HG03159 (cell line): ENCODE measurements at regions not wholly inside any gene's neighbourhood (a gene's known extent, or its start where the extent isn't known, plus 50 kb on each side); places are given as distances from the start of the nearest gene placed in this dataset.

ENCODE experiments used
- ATAC-seq: cut with Tn5 transposase; IDR thresholded peaks from one replicate; pipeline ENCODE4 v1.9.1; 2021; ENCODE audit warnings: mild to moderate bottlenecking, moderate library complexity; ENCODE audit not compliant: unreplicated experiment

DNA sequence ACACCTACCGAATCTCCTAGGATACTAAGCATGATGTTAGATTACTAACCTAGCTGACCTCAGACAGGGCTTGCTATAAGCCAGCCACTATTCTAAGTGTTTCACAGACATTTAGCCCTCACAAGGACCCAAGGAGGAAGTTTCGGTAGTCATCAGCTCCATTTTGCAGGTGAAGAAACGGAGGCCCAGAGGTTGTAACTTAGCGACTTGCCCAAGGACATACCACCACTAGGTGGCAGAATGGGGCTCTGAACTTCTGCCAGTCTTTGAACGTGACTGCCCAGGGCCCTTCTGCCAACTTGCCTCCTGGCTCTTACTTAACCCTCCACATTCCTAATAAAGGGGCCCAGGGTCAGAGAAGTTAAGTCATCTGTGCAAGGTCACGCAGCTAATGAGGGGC, 283.5 kb downstream of the C1orf94 start:
- ATAC-seq, result no peak

DNA sequence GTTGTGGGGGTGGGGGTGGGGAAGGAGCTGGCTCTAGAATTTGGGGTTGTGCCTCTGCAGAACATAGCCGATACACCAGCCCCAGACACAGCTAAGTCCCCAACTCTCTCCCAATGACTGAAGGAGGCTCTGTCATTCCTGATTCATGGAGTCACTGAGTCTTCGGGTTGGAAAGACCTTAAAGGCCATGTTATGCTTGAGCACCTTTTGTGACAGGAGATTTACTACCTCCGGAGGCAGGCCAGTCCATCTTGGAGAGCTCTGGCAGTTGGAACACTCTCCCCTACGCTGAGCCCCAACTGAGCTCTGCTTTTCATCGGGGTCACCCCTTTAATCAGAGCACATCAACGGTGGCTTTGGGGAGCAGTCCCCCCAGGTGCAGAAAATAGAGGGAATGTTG, 284.4 kb upstream of the GJB5 start:
- ATAC-seq, result no peak

DNA sequence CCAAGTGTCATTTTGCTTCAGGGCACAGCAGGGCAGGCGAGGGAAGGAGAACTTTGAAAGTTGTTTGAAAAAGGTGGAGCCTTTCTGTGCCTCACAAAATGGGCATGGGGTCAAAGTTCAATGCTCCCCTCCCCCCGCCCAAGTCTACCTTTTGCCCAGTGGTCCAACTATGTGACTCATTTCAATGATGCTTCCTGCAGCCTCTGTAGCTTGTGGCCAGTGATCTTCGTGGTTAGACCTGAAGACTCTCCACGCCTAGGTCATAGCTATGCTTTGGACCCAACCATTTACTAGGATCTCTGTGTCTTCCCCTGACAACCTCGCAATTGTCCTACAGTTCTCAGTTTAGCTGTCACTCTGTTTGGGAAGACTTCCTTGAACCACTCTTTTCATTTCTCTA, 280.3 kb upstream of the GJB5 start:
- ATAC-seq, result no peak

DNA sequence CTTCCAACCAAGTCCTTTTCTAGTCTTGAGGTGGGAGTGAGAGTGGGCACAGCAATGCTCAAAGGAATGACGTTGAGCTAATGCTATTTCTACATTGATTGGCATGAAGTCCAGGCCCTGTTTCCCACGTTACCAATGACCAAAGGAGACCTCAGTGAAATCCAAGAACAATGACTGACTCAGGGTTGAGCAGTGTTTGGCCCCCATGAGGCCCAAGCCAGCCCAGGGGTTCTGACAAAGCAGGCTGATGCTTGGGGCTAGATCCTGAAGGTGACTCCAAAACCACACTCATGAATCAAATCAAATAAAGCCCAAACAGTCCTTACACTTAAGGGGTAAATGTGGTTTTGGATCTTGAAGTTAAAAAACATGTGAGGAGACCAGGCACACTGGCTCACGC, 278.5 kb upstream of the GJB5 start:
- ATAC-seq, result no peak

DNA sequence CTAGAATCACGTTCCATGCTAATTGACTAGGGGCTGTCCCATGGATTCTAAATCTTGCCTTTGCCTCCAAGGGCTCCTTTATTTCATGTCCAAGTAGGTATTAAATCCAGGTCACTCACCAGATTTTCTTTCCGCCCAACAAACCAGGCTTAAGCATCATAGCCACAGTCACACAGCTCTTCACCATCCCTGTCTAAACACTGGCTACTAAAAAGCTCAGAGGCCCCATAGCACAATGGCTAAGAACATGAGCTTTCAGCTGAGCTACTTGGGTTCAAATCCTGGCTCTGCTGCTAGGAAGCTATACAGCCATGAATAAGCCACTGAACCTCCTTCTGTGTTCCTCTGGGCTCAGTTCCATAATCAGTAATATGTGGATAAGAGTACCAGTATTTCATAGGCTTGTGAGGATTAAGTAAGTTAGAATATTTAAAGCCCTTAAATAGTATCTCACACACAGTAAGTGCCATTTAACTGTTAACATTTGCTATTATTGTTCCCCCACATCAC, 277.2 kb upstream of the GJB5 start:
- ATAC-seq, result no peak

DNA sequence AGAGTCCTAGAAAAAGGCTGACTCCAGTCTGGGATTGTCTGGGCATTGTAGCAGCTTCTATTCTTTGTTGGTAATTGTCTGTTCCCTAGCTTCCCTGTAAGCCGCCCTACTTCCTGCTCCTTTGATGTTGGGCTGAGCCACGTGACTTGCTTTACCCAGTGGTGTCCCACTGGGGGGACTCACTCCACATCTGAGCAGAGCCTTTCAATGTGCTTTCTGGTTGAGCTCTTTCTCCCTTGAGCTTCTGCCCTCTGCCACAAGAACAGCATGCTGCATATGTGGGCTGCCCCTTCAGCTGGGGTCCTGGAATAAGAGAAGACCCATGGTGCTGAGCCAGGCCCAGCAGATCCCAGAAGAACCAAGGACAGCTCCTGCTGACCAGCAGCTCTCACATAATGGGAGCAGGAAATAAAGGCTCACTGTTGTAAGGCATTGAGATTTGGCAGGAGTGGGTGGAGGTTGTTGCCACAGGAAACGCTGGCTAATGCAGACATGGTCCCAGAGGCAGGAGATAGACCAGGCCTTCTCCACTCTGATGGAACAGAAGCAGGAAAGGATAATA, 276.3 kb upstream of the GJB5 start:
- ATAC-seq, result no peak

DNA sequence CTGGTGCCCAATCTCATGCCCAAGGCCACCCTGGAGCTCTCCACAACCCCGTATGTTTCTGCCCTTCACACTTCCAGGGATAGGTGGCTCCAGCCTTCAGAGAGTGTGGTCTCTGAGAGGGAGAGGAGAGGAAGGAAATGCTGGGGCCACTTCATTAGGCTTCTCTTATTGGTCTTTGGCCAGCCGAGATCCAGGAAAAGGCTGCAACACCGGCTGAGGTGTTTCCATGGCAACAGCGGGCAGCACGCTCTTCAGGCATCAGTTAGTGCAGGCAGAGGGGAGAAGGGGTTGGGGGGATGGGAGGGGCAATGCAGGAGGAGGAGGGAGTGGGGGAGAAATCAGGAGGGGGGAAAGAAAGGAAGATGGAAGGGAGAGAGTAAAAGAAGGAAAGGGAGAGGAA, 275.1 kb upstream of the GJB5 start:
- no peak for ATAC-seq

DNA sequence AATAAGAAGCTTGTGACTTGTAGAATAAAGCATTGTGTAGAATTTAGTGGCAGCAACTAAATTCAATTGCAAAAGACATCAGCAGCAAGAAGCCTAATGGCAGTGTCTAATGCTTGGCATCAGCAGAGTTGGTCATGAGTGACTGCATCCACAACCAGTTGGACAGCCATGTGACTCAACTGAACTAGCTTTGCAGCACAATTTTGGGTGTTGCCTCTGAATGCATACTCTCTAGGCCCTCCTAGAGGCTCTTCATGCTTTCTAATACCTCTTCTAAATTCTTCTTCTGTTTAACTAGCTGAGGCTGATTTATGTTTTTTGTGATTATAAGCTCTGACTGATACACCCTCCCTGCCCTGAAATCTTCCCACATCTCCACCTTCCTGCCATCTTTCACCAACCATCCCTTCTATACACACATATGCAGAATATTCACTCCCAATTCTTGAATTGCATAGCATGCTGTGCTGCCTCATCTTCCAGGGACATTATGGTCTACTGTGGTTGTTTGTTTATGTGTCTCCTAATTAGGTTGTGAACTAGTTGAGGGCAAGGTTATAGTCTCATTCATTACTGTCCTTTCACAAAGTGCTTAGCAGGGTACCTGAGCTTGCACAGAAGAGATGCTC, 266.7 kb upstream of the GJB5 start:
- no peak for ATAC-seq

DNA sequence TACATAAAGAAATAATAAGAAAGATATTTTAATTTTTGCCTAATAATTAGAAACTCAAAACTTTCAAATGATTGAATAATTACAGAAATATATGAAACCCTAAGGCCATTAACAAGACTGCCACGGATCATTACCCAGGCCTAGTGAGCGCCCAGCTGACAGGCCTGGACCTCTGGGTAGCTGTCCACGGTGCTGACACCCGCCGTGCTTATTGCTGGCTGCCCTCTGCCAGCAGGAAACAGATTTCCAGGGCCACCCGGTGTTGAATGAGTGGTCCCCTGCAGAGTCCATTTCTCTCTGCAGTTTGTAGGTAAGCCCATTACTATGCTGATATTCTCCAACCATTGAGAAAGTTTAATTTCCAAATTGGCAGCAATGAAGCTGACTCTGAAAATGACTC, 254.4 kb upstream of the GJB5 start:
- ATAC-seq, result no peak

DNA sequence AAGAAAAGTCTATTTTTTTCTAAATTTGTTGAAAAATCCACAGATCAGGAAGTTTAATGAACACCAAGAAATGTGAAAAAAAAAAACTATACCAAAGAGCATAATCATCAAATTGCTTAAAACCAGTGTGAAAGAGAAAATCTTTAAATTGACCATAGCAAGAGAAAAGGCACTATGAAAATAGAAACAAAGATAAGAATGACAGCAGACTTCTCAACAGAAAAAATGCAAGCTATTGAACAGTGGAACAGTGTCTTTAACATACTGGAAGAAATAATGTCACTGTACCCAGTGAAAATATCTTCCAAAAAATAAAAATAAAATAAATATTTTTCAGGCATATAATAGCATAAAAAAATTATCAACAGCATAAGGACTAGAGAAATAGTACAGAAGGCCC, 243.0 kb upstream of the GJB5 start:
- ATAC-seq, result no peak

DNA sequence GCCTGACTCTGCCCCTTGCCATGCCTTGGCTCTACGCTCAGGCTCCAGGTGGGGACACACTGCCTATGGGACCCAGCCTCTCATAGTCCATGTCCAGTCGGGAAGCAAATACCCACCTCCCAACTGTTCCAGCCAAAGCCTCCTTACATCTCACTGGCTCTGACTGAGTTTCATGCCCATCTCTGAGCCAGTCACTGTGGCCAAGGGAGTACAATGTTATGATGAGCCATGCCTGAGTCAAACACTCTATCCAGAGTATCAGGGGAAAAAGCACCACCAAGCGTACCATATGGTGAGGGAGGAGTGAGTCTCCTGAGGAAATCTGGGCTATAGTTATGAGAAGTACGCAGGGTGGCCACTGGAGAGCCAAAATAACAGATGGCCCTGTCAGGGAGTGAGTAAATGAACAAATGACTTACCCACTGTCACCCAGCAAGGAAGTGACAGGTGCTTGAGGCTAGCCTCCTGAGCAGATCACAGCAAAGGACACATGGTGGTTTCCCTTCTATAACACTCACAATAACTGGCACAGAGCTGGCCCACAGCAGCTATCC, 236.6 kb upstream of the GJB5 start:
- ATAC-seq, result no peak

DNA sequence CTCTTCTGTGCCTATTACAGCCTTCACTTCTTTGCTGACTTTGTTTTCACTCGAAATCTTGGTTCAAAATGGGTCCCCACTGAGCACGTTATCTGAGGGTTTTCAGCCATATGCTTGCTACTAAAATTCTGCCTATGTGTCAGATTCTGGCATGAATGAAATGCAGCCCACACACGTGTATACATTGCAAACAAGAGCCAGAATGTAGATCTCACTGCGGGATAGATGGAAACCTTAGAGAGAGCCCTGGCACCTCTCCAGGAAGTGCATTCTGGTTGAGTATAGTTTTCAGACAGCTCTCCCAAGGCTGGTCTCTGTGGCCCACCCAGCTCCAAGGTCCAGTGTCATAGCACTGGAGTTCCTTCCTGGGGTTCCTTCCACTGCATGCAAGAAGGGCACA, 234.7 kb upstream of the GJB5 start:
- ATAC-seq, result no peak

DNA sequence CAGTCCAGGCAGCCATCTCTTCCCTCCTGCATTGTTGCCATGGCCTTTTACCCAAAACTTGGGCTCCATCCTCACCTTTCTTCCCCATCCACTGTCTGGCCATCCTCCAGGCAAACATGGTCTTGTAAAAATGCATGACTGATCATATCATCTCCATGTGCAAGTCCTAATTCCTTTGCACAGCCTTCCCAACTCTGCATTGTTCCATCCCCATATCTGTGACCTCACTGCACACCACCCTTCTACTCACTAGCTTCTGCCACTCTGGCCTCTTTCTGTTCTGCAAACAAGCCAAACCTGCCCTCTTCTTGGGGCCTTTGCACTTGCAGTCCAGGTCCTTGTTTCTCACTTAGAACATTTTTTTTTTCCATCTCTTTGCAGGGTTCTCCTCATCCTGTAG, 230.1 kb upstream of the GJB5 start:
- no peak for ATAC-seq

DNA sequence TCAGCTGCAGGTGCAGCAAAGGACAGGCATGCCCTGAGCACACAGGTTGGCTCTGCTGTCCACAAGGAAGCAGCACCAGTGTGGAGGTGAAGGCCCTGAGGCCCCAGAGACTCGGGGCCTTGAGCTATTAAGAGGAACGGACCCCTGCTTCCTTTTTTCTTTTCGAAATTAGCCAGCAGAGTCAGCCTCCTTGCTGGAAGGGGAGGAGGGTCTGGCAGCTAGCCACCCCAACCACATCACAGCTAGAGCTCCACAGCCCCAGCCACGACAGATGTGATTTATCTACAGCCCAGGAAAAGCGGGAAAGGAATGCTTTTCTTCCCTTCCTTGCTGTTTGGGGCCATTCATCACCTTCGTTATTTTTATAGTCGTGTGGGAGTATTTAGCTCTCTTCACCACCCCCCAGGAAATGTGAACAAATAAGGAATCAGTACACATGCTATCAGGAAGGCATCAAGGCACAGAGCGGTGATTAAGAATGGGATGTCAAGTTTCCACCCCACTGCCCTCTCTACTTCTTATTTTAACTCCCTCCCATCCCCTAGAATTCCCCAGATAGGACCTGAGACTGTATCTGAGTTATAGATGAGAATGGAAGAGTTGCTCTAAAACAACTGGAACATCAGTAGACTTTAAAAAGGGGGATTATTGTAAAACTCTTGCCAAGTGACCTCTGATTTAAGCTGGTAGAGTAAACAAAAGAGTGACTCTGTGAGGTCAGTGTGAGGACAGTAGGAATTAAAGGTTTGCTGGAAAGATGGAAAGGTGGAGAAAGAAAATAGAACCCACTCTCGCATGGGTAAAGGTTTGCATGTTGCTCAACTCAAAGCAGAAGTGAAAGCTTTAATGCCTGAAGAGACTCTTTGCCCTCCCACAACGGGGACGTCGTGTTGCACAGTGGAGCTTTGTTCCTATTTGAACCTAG, 224.7 kb upstream of the GJB5 start:
- peak; percentile 65 for ATAC-seq

DNA sequence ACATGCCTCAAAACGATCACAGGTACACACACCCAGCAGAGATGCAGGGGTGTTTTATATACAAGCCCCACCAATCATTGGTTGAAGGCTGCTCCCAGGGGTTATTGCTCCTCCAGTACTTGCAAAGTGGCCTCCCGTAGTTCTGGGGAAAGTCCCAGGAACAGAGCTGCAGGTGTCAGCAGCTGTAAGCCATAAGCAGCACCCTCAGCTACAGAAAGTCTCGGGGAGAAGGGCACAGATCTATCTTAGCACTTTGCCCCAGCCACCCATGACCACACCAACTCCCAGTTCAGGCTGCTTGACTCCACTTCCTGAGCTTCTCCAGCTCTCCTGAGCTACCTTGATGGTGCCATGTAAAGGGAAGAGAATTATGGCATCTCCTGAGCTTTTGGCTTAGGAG, 222.7 kb upstream of the GJB5 start:
- ATAC-seq, result no peak

DNA sequence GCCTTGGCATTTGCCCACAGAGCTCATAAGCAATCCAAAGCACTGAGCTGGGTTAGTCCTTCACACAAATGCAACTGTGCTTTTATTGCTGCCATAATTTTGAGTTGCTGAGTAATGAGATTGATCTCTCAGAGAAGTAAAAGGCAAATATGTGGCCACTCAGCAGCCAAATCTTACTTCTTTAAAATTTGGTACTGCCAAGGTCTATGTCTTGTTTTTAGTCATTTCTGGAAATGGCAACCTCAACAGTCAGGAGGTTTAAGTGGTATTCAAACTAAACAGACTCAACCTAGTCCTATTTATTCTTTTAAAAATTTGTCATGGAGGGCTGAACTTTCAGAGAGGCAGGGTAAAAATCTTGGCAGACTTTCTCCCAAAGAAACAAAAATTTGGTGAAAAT, 216.4 kb upstream of the GJB5 start:
- no peak for ATAC-seq

DNA sequence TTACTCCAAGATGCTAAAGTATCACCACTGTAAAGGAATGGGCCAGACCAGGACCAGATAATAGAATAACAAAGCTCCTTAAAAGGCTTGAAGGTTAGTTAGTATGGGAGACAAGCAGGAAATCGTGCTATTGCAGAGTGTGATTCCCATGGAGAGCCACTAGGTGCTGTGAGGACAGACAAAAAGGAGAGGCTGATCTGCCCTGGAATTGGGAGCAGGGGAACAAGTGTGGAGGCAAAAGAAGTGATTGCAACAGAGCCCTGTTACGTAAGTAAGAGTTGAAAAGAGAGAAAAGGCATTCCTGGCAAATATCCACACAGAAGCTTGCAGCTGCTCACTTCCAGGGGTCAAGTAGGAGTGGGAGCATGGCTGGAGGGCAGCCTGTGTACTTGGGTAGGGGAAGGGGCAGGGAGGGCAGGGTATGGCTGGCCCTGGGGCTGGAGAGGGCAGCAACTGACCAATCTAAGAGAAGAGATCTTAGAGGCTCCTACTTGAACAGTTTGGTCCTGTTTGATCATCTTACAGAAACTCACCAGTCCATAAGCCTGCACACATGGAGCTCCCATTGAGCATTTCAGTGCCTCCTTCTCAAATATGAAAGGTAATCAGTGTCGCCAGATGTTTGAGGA, 207.7 kb upstream of the GJB5 start:
- no peak for ATAC-seq

DNA sequence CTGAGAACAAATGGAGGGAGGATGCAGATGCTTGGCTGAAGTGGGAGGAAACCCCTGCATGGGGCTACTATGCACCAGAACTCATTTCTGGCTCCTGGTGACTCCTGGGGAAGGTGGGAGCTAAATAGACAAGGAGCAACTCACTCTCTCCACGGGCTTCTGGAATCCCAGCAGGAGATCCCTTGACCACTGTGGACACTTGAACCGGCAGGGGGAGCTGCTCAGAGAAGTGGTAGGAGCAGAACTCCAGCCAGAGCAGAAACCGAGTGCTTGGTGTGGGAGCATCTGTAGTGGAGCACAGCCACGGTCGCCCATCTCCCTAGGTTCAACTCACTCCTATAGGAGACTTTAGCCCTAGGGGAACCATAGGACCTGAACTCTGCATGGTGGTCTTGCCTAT, 205.6 kb upstream of the GJB5 start:
- no peak for ATAC-seq

DNA sequence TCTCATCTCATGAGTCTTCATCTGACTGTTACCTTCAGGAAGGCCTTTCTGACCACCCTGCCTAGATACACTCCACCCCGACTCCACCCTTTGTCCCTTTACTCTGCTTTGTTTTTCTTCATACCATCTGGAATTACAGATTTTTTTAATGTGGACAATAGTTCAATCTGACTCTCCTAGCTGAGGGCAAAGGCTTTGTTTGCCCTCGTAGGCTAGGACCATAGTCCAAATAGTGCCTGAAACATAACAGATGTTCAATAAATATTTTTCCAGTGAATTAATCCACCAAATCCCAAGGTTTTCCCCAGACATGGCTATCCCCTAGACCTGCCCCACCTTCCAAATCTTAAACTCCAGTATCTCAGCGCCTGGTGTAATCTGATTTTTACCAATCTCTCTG, 176.5 kb upstream of the GJB5 start:
- no peak for ATAC-seq

DNA sequence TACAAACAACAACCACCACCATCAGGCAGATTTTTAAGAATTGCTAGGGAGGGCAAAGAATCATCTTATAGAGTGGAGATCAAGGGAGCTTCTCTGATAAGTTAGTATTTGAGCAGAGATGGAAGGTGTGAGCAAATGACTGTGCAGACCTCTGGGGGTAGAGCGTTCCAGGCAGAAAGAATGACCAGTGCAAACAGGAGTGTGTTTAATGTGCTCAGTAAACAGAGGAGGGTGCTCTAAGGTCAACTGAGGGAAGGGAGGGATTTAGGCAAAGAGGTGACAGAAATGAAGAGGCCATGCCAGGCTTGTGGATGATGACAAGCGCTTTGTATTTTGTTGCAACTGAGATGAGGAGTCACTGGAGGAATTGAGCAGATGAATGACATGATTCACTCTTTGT, 172.5 kb upstream of the GJB5 start:
- no peak for ATAC-seq

DNA sequence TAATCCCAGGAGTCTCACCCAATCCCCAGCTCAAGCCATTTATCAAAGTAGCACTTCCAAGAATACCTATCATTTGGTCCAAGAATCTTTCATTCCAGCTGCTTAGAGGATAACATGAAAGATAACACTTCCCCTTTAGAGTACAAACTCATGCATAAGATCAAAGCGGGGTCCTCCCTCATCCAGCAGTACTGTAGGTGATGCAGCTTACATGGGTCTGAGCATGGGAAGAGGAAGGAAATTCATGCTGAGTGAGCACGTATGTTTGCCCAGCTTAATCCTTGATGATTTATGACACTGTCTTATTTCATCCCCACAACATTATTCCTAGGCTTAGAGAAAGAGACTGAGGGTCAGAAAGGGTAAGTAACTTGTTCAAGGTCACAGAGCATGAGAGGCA, 167.1 kb upstream of the GJB5 start:
- no peak for ATAC-seq
